ENCODE measurements at regions not wholly inside any gene's neighbourhood (a gene's known extent, or its start where the extent isn't known, plus 50 kb on each side); places are given as distances from the start of the nearest gene placed in this dataset.

- TF ChIP-seq CTCF (IDR thresholded peaks at IDR 0.05) = no peak
- no peak for TF ChIP-seq POLR2A (IDR thresholded peaks at IDR 0.05)
Measured at GRCh38 chr9:108264093-108264492, 591.7 kb downstream of the ACTL7B start.
